GM10248 (cell line): ENCODE measurements at regions not wholly inside any gene's neighbourhood (a gene's known extent, or its start where the extent isn't known, plus 50 kb on each side); places are given as distances from the start of the nearest gene placed in this dataset.

Experiments
- CTCF ChIA-PET: fragments of 300-600 bp; sonication (Branson Sonifier 250); formaldehyde crosslinking; extraction: SDS; loops from one replicate; lab custom pipeline; 2021; ENCODE audit warnings: antibody characterized with exemption; lab: Yijun Ruan, JAX
- POLR2A ChIA-PET: fragments of 350-650 bp; sonication (Branson Sonifier 250); formaldehyde crosslinking; extraction: SDS; loops from one replicate; lab custom pipeline; 2020; ENCODE audit warnings: antibody characterized with exemption; lab: Yijun Ruan, JAX
- DNase-seq: peaks from one replicate; pipeline ENCODE4 v3.0.0; 2012; ENCODE audit errors: extremely low spot score
- TF ChIP-seq, protein P1 (sequence below): IDR thresholded peaks from 2 replicates; pipeline ENCODE4 v1.5.1; 2012; ENCODE audit warnings: mild to moderate bottlenecking, low read depth; ENCODE audit errors: extremely low read depth, missing control alignments, control extremely low read depth

DNA sequence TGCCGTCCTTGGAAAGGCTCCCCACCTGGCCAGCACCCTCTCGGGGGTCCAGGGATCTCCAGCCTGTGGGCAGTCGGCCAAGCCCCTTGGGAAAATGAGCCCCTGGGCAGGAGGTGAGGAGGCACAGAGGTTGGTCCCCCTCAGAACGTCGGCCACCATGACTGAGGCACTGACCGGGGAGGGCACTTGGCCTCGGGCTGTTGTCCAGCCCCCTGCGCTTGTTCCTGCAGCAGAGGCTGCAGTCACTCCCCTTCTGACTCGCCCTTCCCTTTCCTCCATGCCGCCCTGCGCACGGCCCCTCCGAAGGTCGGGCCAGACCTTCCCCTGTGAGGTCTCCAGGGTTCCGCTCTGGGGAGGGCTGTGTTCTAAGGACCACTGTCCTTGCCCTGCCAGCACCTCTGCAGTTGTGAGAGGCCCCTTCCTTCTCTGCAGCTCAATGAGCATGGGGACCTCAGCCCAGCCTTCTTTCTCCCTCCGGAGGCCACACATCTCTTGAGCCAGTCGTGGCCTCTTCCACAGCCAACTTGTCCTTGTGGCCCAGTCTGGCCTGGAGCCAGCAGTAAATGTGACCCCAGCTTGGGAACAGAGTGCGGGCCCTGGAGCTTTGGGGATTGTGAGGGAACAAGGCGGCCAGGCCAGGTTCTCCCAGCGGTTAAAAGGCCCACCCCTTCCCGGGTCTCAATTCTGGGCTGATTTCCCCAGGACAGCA, 195.5 kb downstream of the DLL1 start:
- TF ChIP-seq, protein P1, sequence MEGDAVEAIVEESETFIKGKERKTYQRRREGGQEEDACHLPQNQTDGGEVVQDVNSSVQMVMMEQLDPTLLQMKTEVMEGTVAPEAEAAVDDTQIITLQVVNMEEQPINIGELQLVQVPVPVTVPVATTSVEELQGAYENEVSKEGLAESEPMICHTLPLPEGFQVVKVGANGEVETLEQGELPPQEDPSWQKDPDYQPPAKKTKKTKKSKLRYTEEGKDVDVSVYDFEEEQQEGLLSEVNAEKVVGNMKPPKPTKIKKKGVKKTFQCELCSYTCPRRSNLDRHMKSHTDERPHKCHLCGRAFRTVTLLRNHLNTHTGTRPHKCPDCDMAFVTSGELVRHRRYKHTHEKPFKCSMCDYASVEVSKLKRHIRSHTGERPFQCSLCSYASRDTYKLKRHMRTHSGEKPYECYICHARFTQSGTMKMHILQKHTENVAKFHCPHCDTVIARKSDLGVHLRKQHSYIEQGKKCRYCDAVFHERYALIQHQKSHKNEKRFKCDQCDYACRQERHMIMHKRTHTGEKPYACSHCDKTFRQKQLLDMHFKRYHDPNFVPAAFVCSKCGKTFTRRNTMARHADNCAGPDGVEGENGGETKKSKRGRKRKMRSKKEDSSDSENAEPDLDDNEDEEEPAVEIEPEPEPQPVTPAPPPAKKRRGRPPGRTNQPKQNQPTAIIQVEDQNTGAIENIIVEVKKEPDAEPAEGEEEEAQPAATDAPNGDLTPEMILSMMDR: no peak
- DNase-seq: no peak
- CTCF ChIA-PET: interaction anchor here (1.2 kb wide), 1 partner anchor 13 kb away, joined by 3 read pairs; no protein-coding TSS in a partner anchor
- POLR2A ChIA-PET: no interaction called here

DNA sequence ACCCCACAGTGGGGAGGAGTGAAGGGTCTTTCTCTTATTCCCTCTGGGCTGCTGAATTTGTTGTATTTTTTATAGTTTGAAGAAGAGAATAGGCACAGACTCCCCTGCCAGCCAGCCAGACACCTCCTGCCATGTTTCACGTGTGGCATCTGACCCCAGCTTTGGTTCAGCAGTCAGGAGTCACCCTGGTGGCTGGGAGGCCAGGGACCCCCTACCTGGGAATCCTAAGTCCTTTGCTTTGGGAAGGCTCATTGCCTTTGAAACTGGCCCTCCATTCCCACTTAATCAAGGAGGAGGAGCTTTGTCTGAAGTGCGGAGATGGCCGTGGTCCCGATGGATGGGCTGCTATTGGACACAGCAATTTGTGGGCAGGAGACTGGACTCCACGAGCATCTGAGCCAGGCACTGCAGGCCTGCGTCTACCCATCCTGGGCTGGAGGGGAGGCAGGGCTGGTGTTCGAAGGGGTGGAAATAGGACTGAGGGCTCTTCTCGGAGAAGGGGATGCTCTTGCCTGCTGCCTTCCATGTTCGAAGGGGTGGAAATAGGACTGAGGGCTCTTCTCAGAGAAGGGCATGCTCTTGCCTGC, 196.1 kb downstream of the DLL1 start:
- DNase-seq: no peak
- CTCF ChIA-PET: interaction anchor here (1.2 kb wide), 1 partner anchor 14 kb away, joined by 3 read pairs; no protein-coding TSS in a partner anchor

DNA sequence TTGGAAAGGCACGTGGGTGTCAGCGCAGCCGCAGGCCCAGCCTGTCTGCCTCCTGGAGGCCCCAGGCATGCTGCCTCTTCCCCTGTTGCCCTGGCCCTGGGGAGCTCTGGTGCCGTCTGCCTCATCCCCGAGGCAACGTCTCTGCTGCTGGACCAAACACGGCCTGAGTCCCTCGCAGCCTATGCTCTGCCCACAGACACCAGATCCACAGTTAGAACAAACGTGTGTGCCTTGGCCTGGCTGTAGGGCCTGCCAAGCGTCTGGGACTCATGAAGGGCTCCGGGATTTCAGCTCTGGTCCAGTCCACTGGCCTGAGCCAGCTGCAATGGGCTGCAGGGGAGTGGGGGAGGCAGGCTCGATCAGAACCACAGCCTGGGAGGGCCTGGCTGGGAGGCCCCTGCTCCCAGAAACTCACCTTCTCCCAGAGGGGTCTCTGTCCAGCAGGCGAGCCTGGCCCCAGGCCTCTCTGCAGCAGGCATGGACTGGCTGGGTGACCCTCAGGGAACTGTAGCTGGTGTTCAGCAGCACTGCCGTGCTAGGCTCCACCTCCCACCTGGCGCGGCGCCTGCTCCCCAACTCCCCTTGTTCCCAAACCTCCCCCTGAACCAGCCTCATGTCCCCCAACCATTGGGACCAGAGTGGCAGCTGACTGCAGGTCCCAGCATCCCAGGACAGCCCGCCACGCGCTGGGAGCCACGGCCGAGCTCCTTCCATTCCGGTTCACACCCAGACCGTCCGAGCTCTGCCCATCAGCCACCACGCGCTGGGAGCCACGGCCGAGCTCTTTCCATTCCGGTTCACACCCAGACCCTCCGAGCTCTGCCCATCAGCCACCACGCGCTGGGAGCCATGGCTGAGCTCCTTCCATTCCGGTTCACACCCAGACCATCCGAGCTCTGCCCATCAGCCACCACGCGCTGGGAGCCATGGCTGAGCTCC, 197.0 kb downstream of the DLL1 start:
- DNase-seq: no peak
- CTCF ChIA-PET: interaction anchor here (1.2 to 1.3 kb wide), 2 partner anchors 14 to 198 kb away, joined by 3 read pairs; no protein-coding TSS in a partner anchor
- POLR2A ChIA-PET: no interaction called here
- TF ChIP-seq, protein P1: no peak

More for the DNA sequence above, 196.1 kb downstream of the DLL1 start:
- POLR2A ChIA-PET: no interaction called here
- TF ChIP-seq, protein P1: no peak

DNA sequence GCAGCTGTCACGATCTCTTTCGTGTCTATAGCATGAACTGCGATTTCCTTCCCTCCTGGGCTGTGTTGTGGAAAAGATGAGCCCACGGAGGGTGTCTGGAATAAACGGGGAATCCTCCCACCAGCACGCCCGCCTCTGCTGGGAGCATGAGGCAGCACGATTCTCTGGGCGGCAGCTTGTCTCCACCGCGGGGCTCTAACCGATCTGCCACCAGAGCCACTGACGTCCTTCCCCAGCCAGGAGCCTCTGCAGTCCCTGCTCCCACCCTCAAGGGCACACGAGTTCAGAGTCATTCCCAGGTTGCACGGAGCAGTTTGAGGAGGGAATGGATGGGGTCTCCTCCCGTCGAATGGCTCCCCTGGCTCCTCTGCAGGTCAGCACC, 197.6 kb downstream of the DLL1 start:
- CTCF ChIA-PET: interaction anchor here (1.3 kb wide), 2 partner anchors 17 to 198 kb away, joined by 3 read pairs; no protein-coding TSS in a partner anchor
- no peak for DNase-seq
- POLR2A ChIA-PET: no interaction called here
- TF ChIP-seq, protein P1: no peak

DNA sequence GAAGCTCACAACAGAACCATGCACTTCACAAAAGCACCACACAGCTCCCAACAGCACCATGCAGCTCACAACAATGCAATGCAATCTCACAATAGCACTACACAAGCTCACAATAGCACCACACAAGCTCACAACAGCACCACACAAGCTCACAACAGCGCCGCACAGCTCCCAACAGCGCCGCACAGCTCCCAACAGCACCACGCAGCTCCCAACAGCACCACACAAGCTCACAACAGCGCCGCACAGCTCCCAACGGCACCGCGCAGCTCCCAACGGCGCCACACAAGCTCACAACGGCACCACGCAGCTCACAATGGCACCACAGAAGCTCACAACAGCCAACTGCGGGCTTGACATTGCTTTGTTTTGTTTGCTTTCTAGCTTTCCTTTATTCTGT, 198.1 kb downstream of the DLL1 start:
- ChIA-PET CTCF (interaction anchor here (1.3 kb wide), 2 partner anchors 17 to 199 kb away, joined by 3 read pairs; no protein-coding TSS in a partner anchor), POLR2A (no interaction called here)
- TF ChIP-seq, protein P1: no peak
- no peak for DNase-seq
